ENCODE measurements at regions not wholly inside any gene's neighbourhood (a gene's known extent, or its start where the extent isn't known, plus 50 kb on each side); places are given as distances from the start of the nearest gene placed in this dataset.

GRCh38 chrX:124478046-124478445, 131.7 kb downstream of the SH2D1A start:
- TF ChIP-seq CTCF (IDR thresholded peaks at IDR 0.05): no peak

GRCh38 chrX:124488412-124489161, 142.2 kb downstream of the SH2D1A start:
- Histone ChIP-seq H3K4me3 (no peak overlapping the region), H3K36me3 (ENCODE audit: low read depth) (no peaks in the 10 kb centered on the region), H3K4me1 (ENCODE audit: low read depth) (no peaks in the 10 kb centered on the region), H3K9me3 (no peaks in the 10 kb centered on the region)
- intact Hi-C loops (cut with DNase I, micrococcal nuclease): no loop called here
- ATAC-seq: no peak
- DNase-seq: no peak
- no peak for TF ChIP-seq CTCF (IDR thresholded peaks at IDR 0.05)

More at GRCh38 chrX:124478046-124478445, 131.7 kb downstream of the SH2D1A start:
- Histone ChIP-seq H3K36me3 (ENCODE audit: low read depth) (no peaks in the 10 kb centered on the region), H3K4me3 (no peak overlapping the region), H3K4me1 (ENCODE audit: low read depth) (no peaks in the 10 kb centered on the region), H3K9me3 (no peaks in the 10 kb centered on the region)
- intact Hi-C loops (cut with DNase I, micrococcal nuclease): no loop called here
- DNase-seq: no peak
- ATAC-seq: no peak

DNA sequence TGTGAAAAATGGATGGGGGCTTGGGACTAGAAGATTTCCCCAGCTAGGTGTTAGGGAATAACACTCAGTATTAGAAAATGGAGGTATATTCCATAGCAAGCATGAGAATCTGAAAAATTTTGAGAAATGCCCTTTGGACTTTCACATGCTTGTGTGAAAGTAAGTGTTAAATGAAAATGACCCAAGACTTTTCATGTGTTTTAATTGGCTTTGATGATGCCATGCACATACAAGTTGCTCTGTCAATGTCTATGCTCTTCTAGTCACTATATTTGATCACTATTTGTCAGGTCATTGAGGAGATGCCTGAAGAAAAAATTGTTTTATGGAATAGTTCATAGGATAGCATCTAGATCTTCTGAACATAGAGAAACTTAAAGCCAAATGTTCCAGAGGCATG, 147.6 kb downstream of the SH2D1A start:
- TF ChIP-seq CTCF (IDR thresholded peaks at IDR 0.05): no peak
- intact Hi-C loops (cut with DNase I, micrococcal nuclease): no loop called here
- DNase-seq (no peak), ATAC-seq (no peak)
- H3K4me3 ChIP-seq: no peak overlapping the region
- no peaks in the 10 kb centered on the region for H3K9me3 ChIP-seq
- H3K36me3 ChIP-seq (ENCODE audit: low read depth): no peaks in the 10 kb centered on the region
- no peaks in the 10 kb centered on the region for H3K4me1 ChIP-seq (ENCODE audit: low read depth)

DNA sequence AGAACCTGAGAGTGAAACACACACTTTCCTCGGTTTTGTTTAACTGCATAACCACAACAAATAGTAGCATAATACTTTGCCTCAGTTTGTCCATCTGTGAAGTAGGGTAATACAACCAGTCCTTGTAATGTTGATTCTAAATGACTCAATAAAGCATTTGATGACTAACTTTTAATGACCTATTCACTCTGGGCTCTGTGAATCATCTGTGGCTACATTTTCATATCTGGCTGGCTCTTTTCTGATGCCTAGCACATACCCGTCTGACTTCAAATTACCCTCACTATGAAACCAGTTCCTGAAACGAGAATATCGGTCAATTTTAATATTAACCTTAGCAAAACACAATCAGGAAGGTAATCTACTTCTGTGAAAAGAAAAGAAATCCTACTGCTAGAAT, 151.0 kb downstream of the SH2D1A start:
- no peak overlapping the region for H3K4me3 ChIP-seq
- no peak for TF ChIP-seq CTCF (IDR thresholded peaks at IDR 0.05)
- intact Hi-C loops (cut with DNase I, micrococcal nuclease): no loop called here
- DNase-seq (no peak), ATAC-seq (no peak)
- no peaks in the 10 kb centered on the region for H3K36me3 ChIP-seq (ENCODE audit: low read depth)
- H3K4me1 ChIP-seq (ENCODE audit: low read depth): no peaks in the 10 kb centered on the region
- no peaks in the 10 kb centered on the region for H3K9me3 ChIP-seq

- no peaks in the 10 kb centered on the region for H3K36me3 ChIP-seq (ENCODE audit: low read depth)
- DNase-seq (no peak), ATAC-seq (no peak)
- intact Hi-C loops (cut with DNase I, micrococcal nuclease): no loop called here
- H3K4me1 ChIP-seq (ENCODE audit: low read depth): no peaks in the 10 kb centered on the region
- no peak for TF ChIP-seq CTCF (IDR thresholded peaks at IDR 0.05)
- no peaks in the 10 kb centered on the region for H3K9me3 ChIP-seq
- no peak overlapping the region for H3K4me3 ChIP-seq
These were observed 155.2 kb downstream of the SH2D1A start for GRCh38 chrX:124501586-124501985.

DNA sequence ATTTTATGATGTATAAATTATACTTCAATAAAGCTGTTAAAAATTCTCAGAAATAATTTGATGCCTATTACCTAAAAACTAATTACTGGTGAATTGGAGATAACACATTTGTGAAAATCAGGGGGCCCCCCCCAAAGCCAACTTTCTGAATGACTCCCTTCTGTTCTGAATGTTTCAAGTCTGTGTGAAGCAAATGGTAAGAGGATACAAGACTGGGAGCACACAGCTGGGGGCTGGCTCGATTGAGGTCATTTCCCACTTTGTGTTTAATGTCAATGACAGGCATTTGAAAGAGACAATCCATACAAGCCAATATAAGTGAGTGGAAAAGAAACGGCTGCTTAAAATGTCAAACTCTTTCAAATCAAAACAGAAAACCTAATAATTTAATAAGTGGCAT, 155.8 kb downstream of the SH2D1A start:
- intact Hi-C loops (cut with DNase I, micrococcal nuclease): no loop called here
- no peak for TF ChIP-seq CTCF (IDR thresholded peaks at IDR 0.05)
- H3K4me1 ChIP-seq (ENCODE audit: low read depth): no peaks in the 10 kb centered on the region
- H3K36me3 ChIP-seq (ENCODE audit: low read depth): no peaks in the 10 kb centered on the region
- H3K9me3 ChIP-seq: no peaks in the 10 kb centered on the region
- no peak for DNase-seq
- no peak overlapping the region for H3K4me3 ChIP-seq
- ATAC-seq: no peak
